ENCODE measurements at regions not wholly inside any gene's neighbourhood (a gene's known extent, or its start where the extent isn't known, plus 50 kb on each side); places are given as distances from the start of the nearest gene placed in this dataset.
A peak's percentile ranks its signal among the peaks of the same experiment; 100 is the strongest.
"Not testable (repeated sequence)": the region's sequence is repeated elsewhere in the genome, so short reads cannot be mapped to it uniquely, and the experiment has no call there.

DNA sequence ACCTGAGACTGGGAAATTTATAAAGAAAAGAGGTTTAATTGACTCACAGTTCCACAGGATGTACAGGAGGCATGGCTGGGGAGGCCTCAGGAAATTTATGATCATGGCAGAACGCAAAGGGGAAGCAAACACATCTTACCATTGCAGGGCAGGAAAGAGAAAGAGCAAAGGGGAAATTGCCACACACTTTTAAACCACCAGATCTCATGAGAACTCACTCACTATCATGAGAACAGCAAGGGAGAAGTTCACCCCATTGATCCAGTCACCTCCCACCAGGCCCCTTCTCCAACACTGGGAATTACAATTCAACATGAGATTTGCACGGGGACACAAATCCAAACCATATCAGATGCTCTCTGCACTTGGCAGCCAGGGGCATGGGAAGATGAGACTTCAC is 592.8 kb downstream of the MATN1 start:
- not testable (repeated sequence) for DNase-seq

DNA sequence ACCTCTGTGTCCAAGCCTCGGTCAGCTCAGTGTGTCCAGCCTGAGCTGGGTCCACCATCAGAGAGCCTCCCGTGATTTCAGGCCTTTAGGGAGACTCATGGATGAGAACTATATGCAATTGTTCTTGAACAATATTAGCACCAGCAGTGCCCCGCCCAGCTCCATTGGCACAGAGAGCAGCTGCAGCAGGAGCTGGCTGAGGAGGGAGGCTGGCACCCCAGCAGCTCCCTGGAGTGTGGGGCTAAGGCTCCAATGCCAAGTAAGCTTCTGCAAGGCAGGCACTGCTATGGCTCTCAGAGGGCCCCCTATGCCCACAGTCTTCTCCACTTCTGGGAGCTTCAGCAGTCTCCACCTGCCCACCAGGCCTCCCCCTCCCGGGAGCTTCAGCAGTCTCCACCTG is 593.3 kb downstream of the MATN1 start:
- no peak for DNase-seq

DNA sequence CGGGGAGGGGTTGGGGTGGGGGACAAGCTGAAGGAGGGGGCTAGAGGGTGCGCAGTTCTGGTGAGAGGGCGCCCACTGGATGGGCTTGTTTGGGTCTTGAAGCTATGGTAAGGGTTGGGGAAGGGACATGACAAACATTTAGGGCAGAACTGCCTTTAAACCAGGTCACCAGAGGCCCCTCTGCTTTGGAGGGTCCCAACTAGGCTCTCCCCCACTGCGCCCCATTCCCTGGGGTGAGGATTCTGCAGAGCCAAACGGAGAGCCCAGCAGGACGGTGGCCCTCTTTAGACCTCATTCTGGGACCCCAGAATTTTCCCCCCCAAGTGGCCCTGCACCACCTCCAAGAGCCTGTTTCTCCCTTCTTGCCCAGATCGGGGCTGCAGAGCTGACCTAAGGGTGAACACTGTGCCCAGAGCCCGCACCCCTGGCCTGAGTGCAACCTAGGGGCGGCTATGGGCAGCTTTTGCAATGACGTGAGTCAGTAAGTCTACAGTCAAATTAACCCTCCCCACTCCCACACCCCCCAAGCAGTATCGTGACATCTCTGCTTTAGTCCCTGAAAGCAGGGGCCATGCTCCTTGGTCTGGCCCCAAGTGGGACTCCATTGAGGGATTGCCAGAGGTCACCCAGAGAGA is 593.8 kb downstream of the MATN1 start:
- no peak for DNase-seq

DNA sequence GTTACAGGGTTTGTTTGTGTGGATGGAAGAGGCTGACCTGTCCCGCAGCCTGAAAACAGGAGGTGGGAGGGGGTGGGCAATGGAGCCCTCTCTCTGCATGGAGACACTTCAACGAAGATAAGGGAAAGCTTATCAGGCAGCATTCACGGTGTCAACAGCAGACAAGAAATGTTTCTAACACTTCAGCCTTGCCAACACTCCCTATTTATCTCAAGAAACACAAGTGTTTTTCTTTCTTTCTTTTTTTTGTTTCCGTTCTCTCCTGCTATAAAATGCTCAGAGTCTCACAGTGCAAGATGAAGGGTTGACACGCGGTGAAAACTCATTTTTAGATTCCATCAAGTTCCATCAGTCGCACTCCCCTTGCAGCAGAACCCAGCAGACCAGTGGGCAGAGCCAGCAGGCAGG is 594.4 kb downstream of the MATN1 start:
- DNase-seq, result no peak

DNA sequence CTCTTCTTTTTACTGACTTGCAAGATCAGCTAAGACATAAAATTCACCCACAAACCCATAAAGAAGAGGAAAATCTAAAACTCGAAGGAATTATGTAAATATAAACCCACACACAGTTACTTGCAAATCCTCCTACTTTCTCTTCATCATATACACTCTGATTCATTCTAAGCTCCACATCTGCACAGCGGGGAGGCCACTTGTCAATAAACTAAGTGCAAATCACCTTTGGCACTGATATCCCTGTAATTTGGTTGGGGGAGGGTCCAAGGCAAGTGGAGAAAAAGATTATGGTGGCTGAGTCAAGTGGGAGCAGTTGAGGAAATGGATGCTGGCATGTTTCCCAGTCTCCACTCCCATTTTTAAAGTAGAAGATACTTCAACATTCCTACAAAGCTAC is 596.5 kb downstream of the MATN1 start:
- no peak for DNase-seq

DNA sequence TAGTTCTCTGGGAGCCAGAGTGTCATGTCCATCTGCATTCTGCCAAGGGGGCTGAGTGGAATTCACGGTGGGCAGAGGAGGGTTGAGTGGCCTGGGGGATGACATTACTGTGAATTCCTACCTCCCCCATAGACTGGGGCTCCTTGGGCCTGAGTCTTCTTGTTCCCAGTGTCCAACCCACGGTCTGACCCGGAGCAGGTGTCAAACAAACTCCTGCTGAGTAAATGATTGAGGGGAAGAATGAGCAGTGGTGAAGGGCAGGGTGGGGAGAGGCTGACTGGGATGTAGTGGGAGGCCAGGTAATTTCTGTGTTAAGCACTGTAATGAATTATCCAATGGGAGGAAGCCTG is 597.6 kb downstream of the MATN1 start:
- DNase-seq, result no peak

DNA sequence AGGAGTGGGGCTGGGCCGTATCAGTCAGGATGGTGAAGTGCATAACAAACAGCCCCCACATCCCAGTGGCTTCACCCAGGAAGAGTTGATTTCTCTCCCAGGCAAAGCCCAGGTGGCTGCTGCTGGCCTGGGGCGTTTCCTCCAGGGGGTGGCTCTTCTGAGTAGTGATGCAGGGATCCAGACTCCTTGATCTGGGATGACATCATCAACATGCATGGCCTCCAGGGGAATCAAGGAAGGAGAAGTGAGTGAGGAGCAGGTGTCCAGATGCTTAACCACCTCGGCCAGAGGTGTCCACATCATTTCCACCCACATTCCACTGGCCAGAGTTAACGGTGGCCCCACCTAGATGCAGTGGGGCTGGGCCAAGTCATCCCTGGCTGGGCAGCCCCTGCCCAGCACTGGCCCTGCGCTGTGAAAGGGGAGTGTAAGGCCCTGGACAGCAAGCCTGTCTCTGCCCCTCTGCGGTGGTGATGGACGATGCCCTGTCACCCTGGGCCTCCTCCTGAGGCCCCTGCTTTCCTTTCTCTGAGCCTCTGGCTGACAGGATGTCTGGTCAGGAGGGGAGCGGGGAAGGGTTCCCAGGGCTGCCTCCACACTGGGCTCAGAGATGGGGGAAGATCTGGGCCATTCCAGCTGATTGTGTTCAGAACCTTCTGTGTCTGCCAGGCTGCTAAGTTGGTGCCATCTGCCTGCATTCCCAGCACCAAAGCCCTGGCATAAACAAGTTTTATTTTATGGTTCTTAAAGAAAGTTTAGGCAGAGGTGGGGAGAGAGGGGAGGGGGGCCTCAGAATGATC is 598.2 kb downstream of the MATN1 start:
- DNase-seq, result no peak

DNA sequence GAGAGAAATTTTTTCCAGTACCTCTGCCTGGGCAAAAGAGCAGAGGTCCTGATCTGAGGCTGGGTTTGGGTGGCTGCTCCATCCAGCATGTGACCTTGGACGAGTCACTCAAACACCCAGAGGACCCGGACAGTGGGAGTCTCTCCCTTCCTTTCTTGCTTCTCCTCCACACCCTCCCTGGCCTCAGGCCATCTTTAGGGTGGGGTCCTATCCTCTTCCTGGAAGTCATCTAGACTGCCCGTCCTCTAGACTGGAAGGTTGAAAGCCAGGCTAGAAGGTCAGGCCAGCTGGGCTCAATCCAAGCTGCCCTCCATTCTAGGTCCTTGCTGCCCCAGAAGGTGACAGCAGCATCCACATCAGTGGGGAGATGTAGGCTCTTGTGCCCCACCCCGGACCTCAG is 599.5 kb downstream of the MATN1 start:
- DNase-seq, result no peak

DNA sequence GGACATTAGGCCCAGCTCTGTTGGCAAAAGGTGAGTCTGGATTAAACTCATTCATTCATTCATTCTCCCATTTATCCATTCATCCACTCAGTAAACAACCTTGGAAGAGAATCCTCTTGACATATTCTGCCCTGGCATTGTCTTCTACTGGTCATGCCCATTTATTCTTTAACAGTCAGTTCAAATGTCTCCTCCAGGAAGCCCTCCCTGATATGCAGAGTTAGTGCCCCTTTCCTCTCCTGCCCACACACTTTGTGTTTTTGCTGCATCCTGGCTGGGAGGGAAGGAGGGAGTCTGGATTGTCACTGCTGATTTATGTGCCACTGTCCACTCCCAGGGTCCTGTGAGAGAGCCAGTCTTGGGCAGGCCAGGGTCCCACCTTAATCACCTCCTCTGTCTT is 600.3 kb downstream of the MATN1 start:
- DNase-seq, result no peak

DNA sequence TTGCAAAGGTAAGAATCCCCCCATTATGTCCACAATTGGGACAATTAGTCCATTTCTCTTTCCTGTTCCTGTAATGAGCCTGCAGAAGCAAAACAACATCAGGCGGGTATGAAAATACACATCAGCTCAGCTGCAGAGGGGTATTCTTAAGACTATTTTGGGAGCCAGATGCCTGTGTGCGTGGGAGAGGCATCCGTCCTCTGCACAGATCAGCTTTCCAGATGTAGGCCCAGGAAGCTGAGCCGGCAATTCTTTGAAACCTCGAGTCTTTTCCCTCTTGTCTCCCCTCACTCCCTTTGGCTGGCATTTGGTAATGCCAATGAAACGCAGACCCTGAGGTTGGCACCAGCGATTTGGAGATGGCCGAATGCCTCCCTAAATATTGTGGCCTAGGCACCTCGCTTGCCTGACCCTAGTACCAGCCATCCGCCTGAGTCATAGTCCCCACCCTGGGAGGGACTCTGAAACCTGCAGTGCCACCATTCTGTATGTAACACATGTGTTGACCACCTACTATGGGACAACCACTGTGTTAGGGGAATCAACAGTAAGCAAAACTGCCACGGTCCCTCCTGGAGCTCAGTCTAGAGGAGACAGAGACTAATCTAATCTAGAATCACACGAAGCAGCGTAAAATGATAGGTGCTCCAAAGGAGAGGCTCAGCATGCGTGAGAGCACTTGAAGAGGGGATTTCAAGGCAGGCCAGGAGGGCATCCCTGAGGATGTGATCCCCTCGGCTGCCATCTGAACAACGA is 603.0 kb downstream of the MATN1 start:
- DNase-seq, result no peak

DNA sequence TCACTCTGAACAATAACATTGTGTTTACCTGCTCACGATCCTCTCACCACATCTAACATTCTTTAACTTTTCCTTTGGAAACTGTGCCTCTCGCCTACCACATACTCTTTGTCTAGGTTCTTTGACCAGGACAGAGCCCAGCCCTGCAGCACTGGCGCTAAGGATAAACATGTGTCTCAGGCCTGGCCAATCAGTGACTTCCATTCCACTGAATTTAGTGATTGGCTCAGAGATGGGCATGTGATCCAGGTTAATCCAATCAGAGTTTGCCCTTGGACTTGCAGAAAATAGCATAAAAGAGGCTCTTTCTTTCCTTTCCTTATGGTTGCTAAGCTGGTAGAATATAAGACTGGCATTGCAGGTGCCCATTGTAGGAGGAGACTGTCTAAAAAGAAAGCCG is 605.7 kb downstream of the MATN1 start:
- no peak for DNase-seq

DNA sequence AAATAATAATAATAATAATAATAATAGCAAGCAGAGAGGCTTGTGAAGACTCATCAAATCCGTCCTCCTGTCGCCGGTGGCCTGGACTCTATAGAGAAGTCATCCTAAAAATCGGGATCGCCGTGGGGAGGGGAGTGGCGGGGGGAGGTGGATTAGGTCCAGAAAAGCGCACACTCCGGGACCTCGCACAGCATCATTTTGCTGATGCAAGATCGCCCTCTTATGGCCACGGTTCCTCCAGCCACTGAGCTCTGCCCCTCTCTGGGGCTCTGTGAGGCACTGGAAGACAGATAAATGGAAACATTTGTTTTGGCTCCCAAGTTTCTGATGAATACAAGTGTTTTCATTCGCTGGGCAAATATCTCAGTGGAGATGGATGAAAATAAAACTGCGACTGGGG is 612.0 kb downstream of the MATN1 start:
- DNase-seq, result peak; percentile 45

DNA sequence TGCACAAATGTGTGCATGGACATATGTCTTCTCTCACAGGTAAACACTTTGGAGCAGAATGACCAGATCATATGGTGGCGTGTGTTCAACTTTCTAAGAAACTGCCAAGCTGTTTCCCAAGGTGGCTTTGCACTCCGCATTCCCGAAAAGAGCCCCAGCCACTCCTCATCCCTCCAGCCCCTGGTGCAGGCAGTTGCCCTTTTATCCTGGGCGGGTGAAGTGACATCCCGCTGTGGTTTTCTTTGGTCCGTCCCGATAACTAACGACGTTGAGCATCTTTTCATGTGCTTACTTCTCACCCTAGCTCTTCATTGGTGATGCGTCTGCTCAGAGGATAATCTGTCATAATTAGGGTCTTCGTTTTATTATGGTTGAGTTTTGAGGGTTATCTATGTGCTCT is 612.5 kb downstream of the MATN1 start:
- no peak for DNase-seq

DNA sequence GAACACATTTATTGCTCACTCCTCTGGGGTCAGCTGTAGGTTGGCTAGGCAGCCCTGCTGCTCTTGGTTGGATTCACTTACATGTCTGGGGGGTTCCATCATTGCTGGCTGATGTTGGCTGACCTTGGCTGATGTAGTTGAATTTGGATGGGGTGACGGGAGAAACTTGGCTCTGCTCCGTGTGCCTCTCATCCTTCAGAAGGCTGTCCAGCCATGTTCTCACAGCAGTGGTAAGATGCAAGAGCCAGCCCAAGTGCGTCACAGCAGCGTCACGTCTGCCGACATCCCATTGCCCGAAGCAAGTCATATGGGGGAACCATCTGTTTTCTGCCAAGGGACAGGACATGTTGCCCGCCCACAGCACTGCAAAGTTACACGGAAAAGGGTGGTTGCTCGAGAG is 613.5 kb downstream of the MATN1 start:
- no peak for DNase-seq

DNA sequence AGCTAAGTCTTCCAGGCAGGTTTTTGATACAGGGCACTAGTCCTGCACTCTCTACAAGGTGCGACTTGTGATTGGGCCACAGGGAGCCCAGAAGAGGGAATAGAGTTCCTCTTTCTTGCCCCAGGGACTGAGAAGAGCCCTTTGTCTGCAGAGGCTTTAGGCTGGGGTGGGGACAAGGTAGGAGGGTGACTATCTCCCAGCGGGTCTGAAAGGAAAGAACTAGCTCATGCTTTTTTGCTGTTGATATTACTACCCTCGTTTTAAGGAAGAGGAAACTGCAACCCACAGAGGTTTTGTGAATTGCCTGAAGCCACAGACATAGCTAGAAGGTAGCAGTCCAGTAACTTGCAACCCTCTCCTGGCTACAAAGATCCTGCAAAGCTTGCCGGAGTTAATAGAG is 615.2 kb downstream of the MATN1 start:
- DNase-seq, result no peak

DNA sequence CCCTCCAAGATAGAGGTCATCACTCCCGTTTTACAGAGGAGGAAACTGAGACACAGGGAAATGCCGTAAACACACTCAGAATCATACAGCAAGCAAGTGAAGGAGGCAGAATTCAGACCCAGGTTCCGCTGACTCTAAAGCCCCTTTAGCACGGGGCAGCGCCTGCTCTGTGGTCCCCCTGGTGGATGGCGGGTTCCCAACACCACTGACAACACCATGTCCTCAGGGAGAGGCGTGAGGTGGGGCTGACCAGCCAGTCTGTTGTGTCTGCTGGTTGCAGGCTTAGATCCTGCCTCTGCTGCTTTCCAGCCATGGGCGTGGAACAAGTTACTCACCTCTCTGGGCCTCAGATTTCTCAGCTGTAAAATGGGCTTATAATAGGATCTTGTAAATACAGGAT is 617.3 kb downstream of the MATN1 start:
- no peak for DNase-seq

DNA sequence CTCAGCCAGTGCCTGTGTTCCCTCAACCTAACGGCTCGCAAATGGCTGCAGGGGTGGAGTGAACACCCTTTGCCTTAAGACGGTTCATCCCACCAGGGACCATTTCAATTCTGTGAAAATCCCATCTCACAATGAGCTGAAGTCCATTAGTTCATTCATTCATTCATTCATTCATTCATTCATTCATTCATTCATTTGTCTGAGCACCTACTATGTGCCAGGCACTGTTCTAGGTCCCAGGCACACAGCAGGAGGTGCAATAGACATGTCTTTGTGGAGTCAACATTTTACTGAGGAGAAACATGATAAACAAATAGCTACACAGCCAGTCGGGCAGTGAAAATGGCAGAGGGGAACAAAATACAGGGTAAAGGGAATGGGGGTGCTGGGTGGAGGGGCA is 618.8 kb downstream of the MATN1 start:
- DNase-seq, result no peak

DNA sequence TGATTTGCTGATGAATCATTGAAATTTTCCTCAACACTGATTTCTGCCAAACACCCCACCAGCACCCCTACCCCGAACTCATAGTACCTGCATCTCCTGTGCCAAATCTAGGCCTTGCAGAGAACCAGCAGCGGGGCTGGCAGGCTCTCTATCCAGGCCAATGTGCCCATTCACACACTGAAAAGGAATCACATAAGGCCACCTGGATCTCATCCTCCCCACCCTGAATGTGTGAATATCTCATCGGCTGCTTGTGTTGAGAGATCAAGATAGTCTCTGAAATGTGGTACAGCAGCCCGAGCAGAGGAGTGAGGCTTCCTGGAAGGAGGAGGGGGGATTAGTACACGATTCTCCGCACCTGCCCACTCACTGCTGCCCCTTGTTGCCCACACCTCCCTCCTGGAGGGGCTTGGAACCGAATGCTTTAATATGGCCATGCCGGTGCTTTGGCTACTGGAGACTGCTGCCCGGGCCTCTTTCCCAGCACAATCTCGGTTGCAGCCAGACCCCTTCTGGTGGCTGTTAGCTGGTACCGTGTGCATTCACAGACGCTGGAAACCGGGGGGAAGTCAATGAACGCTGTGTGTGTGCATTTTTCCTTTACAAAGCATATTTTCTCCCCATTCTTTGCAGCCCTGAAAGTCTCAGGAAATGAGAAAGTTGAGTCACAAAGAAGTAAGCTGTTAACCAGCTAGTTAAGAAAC is 619.5 kb downstream of the MATN1 start:
- DNase-seq, result no peak

DNA sequence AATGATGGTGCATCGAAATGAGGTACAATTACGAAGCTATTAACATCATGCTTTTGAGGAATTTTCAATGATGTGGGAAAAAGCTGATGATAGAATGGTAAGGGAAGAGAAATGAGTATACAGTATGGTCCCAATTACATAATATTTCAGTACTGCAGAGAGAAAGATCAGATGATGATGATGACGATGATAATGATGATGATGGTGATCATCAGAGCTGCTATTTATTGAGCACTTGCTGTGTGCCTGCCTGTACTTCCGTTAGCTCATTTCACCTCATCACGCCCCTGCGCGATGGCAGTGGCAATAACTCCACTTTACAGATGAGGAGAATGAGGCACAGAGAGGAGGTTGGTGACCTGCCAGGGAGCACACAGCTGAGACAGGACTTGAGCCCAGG is 620.8 kb downstream of the MATN1 start:
- no peak for DNase-seq

DNA sequence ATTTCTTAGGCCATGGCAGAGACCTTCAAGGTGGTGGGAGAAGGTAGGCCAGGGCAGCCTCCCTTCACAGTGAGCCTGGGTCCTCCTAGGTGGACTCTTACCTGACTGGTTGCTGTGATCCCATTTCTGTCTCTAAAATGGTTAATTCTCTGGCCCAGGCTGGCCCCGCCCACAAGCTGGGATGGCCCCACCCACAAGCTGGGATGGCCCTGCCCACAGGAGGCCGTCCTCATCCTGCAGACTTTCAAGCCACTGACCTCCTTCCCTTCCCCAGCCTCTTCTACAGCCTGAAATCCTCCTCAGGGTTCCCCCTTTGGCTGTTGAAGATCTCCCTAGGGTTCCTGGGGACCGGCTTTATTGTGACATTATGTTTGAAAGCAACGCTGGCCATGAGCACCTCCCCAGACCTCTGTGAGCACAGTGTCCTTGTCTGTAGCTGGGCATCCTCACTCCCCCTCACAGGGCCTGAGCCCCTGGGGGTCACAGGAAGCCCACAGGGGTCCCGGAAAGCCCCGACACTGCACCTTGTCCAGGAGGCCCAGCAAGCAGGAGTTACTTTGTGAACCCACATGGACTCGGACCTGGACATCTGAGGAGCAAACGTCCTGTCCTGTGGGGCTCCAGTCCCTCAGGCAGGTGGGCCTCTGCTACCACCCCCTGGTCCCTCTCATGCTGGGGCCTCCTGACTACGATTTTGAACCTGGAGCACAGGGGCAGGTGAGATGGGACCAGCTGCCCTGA is 621.7 kb downstream of the MATN1 start:
- DNase-seq, result no peak

DNA sequence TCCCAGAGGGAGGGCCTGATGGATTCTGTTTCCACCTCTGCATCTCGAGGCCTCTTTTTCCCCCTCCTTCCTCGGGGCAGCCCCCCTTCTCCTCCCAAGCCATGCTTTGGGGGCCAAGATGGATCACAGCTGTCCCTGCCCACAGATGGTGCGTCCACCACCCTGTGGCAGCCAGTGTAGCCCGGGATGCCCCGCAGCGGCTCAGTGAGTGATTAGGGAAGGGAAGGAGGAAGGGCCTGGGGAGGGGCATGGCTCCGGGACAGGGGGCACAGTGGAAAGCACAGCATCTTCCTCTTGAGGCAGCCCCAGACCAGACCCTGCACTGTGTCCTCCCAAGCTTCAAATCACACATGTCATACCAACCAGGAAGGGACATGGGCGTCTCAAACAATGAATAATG is 622.4 kb downstream of the MATN1 start:
- DNase-seq, result no peak

DNA sequence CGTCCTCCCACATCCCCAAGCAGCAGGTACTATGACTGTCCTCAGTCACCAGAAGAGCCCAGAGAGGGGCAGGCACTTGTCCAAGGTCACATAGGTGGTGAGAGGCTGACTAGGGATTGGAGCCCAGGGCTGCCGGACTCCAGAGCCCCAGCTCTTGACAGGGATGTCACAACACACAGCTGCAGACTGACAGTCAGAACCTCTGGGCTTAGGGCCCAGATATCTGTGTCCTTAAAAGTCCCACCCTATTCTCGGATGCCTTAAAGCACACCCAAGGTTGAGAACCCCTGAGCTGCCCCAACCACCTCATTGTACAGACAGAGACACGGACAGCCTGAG is 622.9 kb downstream of the MATN1 start:
- DNase-seq, result no peak

Data from DMS153 (cell line).